ENCODE measurements at regions not wholly inside any gene's neighbourhood (a gene's known extent, or its start where the extent isn't known, plus 50 kb on each side); places are given as distances from the start of the nearest gene placed in this dataset.

DNA sequence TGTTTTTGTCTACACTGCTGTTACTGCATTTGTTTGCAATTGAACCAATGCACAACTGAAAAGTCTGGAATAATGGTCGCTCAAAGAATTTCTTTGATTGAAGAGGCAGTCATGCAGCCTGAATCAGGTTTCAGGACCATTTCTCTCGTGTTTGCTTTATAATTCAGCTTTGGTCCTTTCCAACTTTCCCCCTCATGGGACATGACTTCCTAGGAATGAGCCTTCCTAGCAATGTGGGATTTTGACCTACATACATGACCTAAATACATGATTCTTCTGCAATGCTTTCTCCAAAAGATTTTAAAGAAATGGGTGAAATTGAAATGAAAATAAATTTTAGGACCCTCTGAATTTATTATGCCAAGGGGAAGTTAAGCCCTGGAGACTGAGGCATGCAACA, 197.4 kb downstream of the MREG start:
- WGBS (ENCODE audit: insufficient coverage): 84% methylated on average over 2 of the region's 2 CpGs

DNA sequence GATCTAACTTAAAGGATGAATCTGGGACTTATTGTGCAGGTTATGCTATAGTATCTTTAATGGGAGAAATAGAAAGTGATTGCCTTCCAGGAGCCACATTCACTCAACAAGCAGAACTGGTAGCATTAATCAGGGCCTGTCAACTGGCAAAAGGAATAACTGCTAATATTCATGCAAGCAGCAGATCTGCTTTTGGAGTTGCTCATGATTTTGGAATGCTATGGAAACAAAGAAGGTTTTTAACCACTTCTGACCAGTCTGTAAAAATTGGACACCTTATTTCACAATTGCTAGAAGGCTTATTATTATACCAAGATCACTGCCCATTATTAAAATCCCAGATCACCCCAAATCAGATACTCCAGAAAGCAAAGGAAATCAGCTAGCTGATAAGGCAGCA, 200.4 kb downstream of the MREG start:
- peak overlapping the region; percentile 3 for H3K4me3 Mint-ChIP-seq

More for the DNA sequence above, 197.4 kb downstream of the MREG start:
- peaks cover 31 to 36% of the 10 kb centered on the region in 2 donors for H3K27me3 Mint-ChIP-seq (ENCODE audit: low read depth in 2 of 2)
- peaks cover 0 to 2% of the 10 kb centered on the region in 2 donors for H3K9me3 Mint-ChIP-seq
- no peak for ATAC-seq
- H3K4me1 Mint-ChIP-seq: peaks cover 22 to 25% of the 10 kb centered on the region in 2 donors
- no peak overlapping the region for H3K27ac Mint-ChIP-seq
- no peak overlapping the region for H3K27ac ChIP-seq (ENCODE audit: low read length)
- no peak for DNase-seq
- H3K4me3 Mint-ChIP-seq: no peak overlapping the region
- H3K4me3 ChIP-seq (ENCODE audit: low read length): no peak overlapping the region
- H3K4me1 ChIP-seq (ENCODE audit: control insufficient read depth, insufficient read depth, low read length): peaks cover 14% of the 10 kb centered on the region
- H3K27me3 ChIP-seq (ENCODE audit: control insufficient read depth, insufficient read depth, low read length): no peaks in the 10 kb centered on the region
- TF ChIP-seq, protein P1, sequence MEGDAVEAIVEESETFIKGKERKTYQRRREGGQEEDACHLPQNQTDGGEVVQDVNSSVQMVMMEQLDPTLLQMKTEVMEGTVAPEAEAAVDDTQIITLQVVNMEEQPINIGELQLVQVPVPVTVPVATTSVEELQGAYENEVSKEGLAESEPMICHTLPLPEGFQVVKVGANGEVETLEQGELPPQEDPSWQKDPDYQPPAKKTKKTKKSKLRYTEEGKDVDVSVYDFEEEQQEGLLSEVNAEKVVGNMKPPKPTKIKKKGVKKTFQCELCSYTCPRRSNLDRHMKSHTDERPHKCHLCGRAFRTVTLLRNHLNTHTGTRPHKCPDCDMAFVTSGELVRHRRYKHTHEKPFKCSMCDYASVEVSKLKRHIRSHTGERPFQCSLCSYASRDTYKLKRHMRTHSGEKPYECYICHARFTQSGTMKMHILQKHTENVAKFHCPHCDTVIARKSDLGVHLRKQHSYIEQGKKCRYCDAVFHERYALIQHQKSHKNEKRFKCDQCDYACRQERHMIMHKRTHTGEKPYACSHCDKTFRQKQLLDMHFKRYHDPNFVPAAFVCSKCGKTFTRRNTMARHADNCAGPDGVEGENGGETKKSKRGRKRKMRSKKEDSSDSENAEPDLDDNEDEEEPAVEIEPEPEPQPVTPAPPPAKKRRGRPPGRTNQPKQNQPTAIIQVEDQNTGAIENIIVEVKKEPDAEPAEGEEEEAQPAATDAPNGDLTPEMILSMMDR (IDR thresholded peaks at IDR 0.05): no peak
- intact Hi-C loops (cut with micrococcal nuclease): no loop called here
- H3K36me3 Mint-ChIP-seq: no peaks in the 10 kb centered on the region
- H3K9me3 ChIP-seq (ENCODE audit: control insufficient read depth, insufficient read depth, low read length): peaks cover 4% of the 10 kb centered on the region
- H3K36me3 ChIP-seq (ENCODE audit: control insufficient read depth, insufficient read depth, low read length): no peaks in the 10 kb centered on the region

DNA sequence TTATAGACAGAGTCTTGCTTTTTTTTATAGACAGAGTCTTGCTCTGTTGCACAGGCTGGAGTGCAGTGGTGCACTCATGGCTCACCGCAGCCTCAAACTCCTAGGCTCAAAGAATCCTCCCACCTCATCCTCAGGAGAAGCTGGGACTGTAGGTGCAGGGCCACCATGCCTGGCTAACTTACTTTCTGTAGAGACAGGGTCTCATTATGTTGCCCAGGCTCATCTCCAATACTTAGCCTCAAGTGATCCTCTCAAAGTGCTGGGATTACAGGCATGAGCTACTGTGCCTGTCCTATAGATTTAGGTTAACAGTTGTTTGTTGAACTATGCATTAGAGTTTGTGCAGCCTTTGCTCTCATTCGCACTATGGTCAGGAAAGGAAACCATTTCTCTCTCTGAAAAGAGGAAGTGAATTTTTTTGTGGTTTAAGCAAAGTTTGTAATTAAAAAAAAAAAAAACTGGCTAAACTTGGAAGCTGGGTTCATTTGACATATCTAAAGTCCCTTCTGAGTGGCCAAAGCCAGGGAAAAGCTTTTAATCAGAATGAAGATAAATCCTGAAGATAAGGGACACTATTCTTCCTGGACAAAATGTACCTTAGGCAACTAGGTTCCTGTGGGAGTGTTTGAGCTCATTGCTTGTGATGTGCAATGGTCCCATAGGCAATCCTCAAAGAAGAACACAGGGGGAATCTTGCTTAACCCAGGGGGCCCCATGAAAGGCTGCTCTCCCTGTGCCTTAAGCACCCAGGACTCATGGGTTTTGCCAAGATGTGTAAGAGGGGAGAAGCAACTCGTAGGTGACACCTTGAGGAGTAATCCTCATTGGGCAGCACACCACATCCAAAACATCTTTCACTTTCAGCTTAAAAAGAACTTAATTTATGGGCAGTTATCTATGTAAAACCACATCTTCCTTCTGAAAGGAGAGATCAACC, 201.7 kb downstream of the MREG start:
- H3K27me3 ChIP-seq (ENCODE audit: control insufficient read depth, insufficient read depth, low read length): no peaks in the 10 kb centered on the region
- TF ChIP-seq, protein P1 (IDR thresholded peaks at IDR 0.05): no peak
- Mint-ChIP-seq H3K27ac (peak overlapping the region; percentile 37 to 59), H3K27me3 (ENCODE audit: low read depth in 2 of 2) (peaks cover 23 to 24% of the 10 kb centered on the region in 2 donors), H3K9me3 (no peaks in the 10 kb centered on the region), H3K4me1 (peaks cover 28 to 29% of the 10 kb centered on the region in 2 donors), H3K4me3 (peak overlapping the region; percentile 82), H3K36me3 (no peaks in the 10 kb centered on the region)
- H3K9me3 ChIP-seq (ENCODE audit: control insufficient read depth, insufficient read depth, low read length): no peaks in the 10 kb centered on the region
- peak; percentile 77 to 90 (median 78) for ATAC-seq
- no peaks in the 10 kb centered on the region for H3K36me3 ChIP-seq (ENCODE audit: control insufficient read depth, insufficient read depth, low read length)
- no peak overlapping the region for H3K27ac ChIP-seq (ENCODE audit: low read length)
- intact Hi-C loops (cut with micrococcal nuclease): no loop called here
- WGBS (ENCODE audit: insufficient coverage): 9% methylated on average over 3 of the region's 3 CpGs
- DNase-seq: peak in 1 of 2 donors; percentile 34
- peaks cover 22% of the 10 kb centered on the region for H3K4me1 ChIP-seq (ENCODE audit: control insufficient read depth, insufficient read depth, low read length)
- no peak overlapping the region for H3K4me3 ChIP-seq (ENCODE audit: low read length)

More for the DNA sequence above, 200.4 kb downstream of the MREG start:
- DNase-seq (no peak), ATAC-seq (no peak)
- Mint-ChIP-seq H3K27ac (no peak overlapping the region), H3K36me3 (no peaks in the 10 kb centered on the region), H3K27me3 (ENCODE audit: low read depth in 2 of 2) (peaks cover 27 to 32% of the 10 kb centered on the region in 2 donors), H3K4me1 (peaks cover 28 to 29% of the 10 kb centered on the region in 2 donors), H3K9me3 (no peaks in the 10 kb centered on the region)
- H3K9me3 ChIP-seq (ENCODE audit: control insufficient read depth, insufficient read depth, low read length): no peaks in the 10 kb centered on the region
- H3K4me1 ChIP-seq (ENCODE audit: control insufficient read depth, insufficient read depth, low read length): peaks cover 22% of the 10 kb centered on the region
- H3K27me3 ChIP-seq (ENCODE audit: control insufficient read depth, insufficient read depth, low read length): no peaks in the 10 kb centered on the region
- intact Hi-C loops (cut with micrococcal nuclease): no loop called here
- H3K4me3 ChIP-seq (ENCODE audit: low read length): no peak overlapping the region
- no peak overlapping the region for H3K27ac ChIP-seq (ENCODE audit: low read length)
- TF ChIP-seq, protein P1 (IDR thresholded peaks at IDR 0.05): no peak
- no peaks in the 10 kb centered on the region for H3K36me3 ChIP-seq (ENCODE audit: control insufficient read depth, insufficient read depth, low read length)

Data from natural killer cell (primary cell).